Activated CD4-positive, alpha-beta memory T cell treated with anti-CD3 and anti-CD28 coated beads for 36 hours (primary cell): ENCODE measurements at regions not wholly inside any gene's neighbourhood (a gene's known extent, or its start where the extent isn't known, plus 50 kb on each side); places are given as distances from the start of the nearest gene placed in this dataset.

Experiments used
- CTCF ChIA-PET: fragments of 350-600 bp; sonication (Branson Sonifier 250); formaldehyde crosslinking; loops from one replicate; lab custom pipeline; 2021; ENCODE audit warnings: antibody characterized with exemption, inconsistent platforms; lab: Charles Lee
- POLR2A ChIA-PET: fragments of 350-600 bp; sonication (Branson Sonifier 250); formaldehyde crosslinking; loops from one replicate; lab custom pipeline; 2021; ENCODE audit warnings: antibody characterized with exemption; lab: Charles Lee
- DNase-seq: peaks from one replicate; pipeline ENCODE4 v3.0.0-alpha.2; 2020
- H3K27ac Mint-ChIP-seq: one replicate; pipeline ENCODE4 v1.8.0; 2021; ENCODE audit warnings: mixed read lengths
- H3K27me3 Mint-ChIP-seq: one replicate; pipeline ENCODE4 v1.8.0; 2021; ENCODE audit warnings: mixed read lengths
- H3K36me3 Mint-ChIP-seq: one replicate; pipeline ENCODE4 v1.8.0; 2021; ENCODE audit warnings: mixed read lengths
- H3K4me1 Mint-ChIP-seq: one replicate; pipeline ENCODE4 v1.8.0; 2021; ENCODE audit warnings: low read depth, mixed read lengths
- H3K4me3 Mint-ChIP-seq: one replicate; pipeline ENCODE4 v1.8.0; 2021; ENCODE audit warnings: mild to moderate bottlenecking, mixed read lengths
- H3K9me3 Mint-ChIP-seq: one replicate; pipeline ENCODE4 v1.8.0; 2021; ENCODE audit warnings: mixed read lengths
- intact Hi-C: fragments of 100-400 bp; cut with micrococcal nuclease; formaldehyde crosslinking; loops from one replicate; pipeline ENCODE4 v1.15.1; 2023

GRCh38 chr3:18841422-18842343 is 306.6 kb upstream of the KCNH8 start:
- Mint-ChIP-seq H3K27me3 (no peaks in the 10 kb centered on the region), H3K27ac (no peak overlapping the region), H3K36me3 (no peaks in the 10 kb centered on the region), H3K4me1 (peaks cover 9% of the 10 kb centered on the region), H3K4me3 (no peak overlapping the region), H3K9me3 (no peaks in the 10 kb centered on the region)
- ChIA-PET CTCF (interaction anchor here (1.4 kb wide), 1 partner anchor 32 kb away, joined by 4 read pairs; no protein-coding TSS in a partner anchor), POLR2A (no interaction called here)
- intact Hi-C loops = no loop called here
- DNase-seq = no peak

DNA sequence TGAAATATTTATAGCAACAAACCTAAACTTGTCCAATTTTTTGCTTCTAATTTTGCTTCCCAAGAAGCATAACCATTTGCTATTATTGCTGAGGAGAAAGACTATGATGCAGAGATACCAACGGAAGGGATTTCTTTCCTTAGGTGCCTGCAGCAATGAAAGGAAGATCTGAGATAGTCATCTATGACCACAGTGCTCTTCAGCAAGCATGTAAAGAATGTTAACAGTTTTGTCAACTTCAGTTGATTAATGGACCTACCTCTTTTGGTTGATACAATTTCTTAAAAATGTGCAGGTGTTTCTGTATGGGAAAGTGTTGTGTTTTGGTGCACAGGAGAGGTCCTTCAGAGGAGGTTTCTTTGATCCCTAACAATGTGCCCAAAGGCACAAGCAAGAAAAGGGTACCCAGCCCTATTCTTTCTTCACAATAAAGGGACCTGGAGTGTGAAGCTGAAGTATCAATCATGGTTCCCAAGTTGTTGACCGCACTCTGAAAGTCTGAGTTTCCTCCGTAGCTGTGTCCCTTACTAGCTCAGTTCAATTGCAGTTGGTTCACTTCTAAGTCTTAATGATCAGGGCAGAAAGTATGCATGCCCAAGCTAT is 307.7 kb upstream of the KCNH8 start:
- DNase-seq = no peak
- Mint-ChIP-seq H3K27ac (no peak overlapping the region), H3K4me1 (peaks cover 11% of the 10 kb centered on the region), H3K27me3 (no peaks in the 10 kb centered on the region), H3K9me3 (no peaks in the 10 kb centered on the region), H3K4me3 (no peak overlapping the region), H3K36me3 (no peaks in the 10 kb centered on the region)
- POLR2A ChIA-PET = no interaction called here
- CTCF ChIA-PET = interaction anchor here (1.4 kb wide), 1 partner anchor 33 kb away, joined by 4 read pairs; no protein-coding TSS in a partner anchor
- intact Hi-C loops = no loop called here

GRCh38 chr3:18838758-18839157 is 309.6 kb upstream of the KCNH8 start:
- Mint-ChIP-seq H3K27me3 (no peaks in the 10 kb centered on the region), H3K9me3 (no peaks in the 10 kb centered on the region), H3K4me3 (no peak overlapping the region), H3K36me3 (no peaks in the 10 kb centered on the region), H3K27ac (no peak overlapping the region), H3K4me1 (peaks cover 2% of the 10 kb centered on the region)
- intact Hi-C loops = no loop called here
- CTCF ChIA-PET = interaction anchor here (1.2 kb wide), 1 partner anchor 150 kb away, joined by 3 read pairs; no protein-coding TSS in a partner anchor
- no peak for DNase-seq
- POLR2A ChIA-PET = no interaction called here

DNA sequence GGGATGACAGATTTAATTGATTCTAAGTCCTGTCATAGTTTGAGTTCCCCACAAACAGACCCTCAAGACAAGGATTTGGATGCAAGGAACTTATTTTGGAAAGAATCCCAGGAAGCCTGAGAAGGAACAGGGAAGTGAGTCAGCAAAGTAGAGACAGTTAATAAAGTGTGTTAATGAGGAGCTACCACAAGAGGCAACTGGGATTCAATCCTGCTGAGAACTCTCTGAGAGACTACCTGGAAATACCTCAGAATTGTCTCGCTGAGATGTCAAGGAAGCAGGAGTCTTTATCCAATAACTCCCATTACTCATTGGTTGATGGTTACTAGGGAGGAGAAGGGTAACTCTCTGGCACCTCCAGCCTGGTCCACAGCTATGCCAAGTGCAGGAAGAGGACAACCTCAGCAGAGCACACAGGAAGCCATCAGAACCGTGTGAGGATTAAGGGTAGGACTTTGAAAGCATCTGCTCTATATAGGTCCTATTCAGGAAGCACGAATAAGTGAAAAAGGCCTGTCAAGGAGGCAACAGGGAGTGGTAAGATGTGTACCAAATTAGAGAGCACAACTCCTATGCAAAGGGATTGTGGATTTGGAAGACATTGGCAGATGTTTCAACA is 311.1 kb upstream of the KCNH8 start:
- intact Hi-C loops = no loop called here
- DNase-seq = no peak
- no peaks in the 10 kb centered on the region for H3K36me3 Mint-ChIP-seq
- ChIA-PET CTCF (interaction anchor here (0.7 to 2.1 kb wide), 2 partner anchors 11 to 1266 kb away, joined by 3 to 7 read pairs; no protein-coding TSS in a partner anchor), POLR2A (no interaction called here)
- H3K27ac Mint-ChIP-seq = no peak overlapping the region
- no peak overlapping the region for H3K4me3 Mint-ChIP-seq
- peaks cover 2% of the 10 kb centered on the region for H3K4me1 Mint-ChIP-seq
- no peaks in the 10 kb centered on the region for H3K9me3 Mint-ChIP-seq
- no peaks in the 10 kb centered on the region for H3K27me3 Mint-ChIP-seq

DNA sequence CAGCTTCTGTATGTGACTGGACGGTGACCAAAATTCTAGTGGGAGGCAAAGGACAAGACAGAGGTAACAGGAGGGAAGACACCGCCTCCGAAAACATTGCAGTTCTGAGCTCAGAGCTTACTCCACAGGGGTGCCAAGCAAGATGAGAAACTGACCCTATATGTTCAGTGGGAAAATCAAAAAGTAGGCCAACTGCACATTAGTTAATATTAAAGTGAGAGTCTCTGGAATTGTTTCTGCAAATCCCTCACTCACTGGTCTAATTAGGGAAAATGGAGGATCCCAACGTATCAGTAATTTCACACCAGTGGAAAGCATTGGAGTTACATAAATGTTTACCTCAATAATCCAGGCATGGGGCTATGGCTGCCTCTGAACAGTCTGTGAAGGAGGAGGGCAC is 313.3 kb upstream of the KCNH8 start:
- CTCF ChIA-PET = interaction anchor here (1.4 to 2.1 kb wide), 2 partner anchors 13 to 154 kb away, joined by 3 to 7 read pairs; no protein-coding TSS in a partner anchor
- Mint-ChIP-seq H3K27me3 (no peaks in the 10 kb centered on the region), H3K27ac (no peak overlapping the region), H3K36me3 (no peaks in the 10 kb centered on the region), H3K4me3 (no peak overlapping the region), H3K4me1 (peaks cover 4% of the 10 kb centered on the region), H3K9me3 (no peaks in the 10 kb centered on the region)
- intact Hi-C loops = no loop called here
- no peak for DNase-seq
- POLR2A ChIA-PET = no interaction called here

DNA sequence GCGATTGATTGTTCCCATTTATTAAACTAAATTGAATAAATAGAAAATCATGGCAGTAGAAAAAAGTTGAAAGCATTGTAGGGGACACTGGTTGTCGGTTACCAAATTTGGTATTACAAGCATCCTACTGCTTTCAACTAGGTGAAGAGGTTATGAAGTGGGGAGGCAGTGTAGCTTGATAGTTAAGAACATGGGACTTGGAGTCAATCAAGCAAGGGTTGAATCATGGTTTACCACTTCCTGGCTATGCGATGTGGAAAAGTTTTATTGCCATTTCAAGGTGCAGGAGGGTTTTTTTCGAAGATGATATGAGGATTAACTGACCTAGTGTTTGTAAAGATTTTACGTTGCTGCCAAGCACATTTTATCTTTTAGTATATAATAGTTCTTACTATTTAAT is 318.2 kb upstream of the KCNH8 start:
- CTCF ChIA-PET = no interaction called here

DNA sequence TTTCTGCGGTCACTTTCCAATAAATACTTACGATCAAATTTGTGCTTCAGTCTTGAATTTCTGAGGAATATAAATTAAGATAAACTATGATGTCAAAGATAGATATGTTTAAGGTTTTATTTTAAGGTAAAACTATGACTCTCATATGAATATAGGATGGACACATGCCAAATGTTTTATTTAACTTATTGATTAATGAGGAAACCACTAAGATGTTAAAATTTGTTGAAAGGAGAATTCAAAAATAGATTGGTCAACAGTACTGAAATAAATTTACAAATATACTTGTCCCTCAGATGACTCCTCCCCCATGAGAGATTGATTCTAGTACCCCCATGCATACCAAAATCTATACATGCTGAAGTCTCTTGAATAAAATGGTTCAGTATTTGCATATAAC is 319.7 kb upstream of the KCNH8 start:
- no peak overlapping the region for H3K27ac Mint-ChIP-seq
- no peaks in the 10 kb centered on the region for H3K36me3 Mint-ChIP-seq
- no peak for DNase-seq
- no peaks in the 10 kb centered on the region for H3K9me3 Mint-ChIP-seq
- CTCF ChIA-PET = no interaction called here
- POLR2A ChIA-PET = no interaction called here
- H3K4me1 Mint-ChIP-seq = peaks cover 7% of the 10 kb centered on the region
- intact Hi-C loops = loop anchor here (5.0 kb wide), 1 partner anchor 39 kb away; no protein-coding TSS in a partner anchor
- H3K27me3 Mint-ChIP-seq = no peaks in the 10 kb centered on the region
- no peak overlapping the region for H3K4me3 Mint-ChIP-seq

More for the DNA sequence above, 318.2 kb upstream of the KCNH8 start:
- Mint-ChIP-seq H3K27me3 (no peaks in the 10 kb centered on the region), H3K36me3 (no peaks in the 10 kb centered on the region), H3K4me3 (no peak overlapping the region), H3K4me1 (peaks cover 7% of the 10 kb centered on the region), H3K9me3 (no peaks in the 10 kb centered on the region), H3K27ac (no peak overlapping the region)
- intact Hi-C loops = no loop called here
- POLR2A ChIA-PET = no interaction called here
- no peak for DNase-seq

DNA sequence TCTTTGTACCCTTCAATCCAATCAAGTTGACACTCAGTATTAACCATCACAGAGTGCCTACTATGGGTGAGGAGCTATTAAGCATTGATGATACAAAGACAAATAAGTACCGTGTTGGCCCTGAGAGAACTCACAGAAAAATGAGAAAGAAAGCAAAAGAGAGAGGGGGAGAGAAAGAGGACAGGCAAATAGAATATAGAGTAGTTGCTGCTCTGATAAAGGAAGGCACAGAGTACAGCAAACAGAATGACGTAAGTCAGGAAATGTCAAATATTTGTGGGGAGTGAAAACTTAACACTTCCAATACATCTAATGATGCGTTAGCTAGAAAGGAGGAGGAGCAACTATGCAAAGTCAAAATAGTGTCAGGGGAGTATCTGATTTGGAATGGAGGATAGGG is 320.6 kb upstream of the KCNH8 start:
- Mint-ChIP-seq H3K27ac (no peak overlapping the region), H3K4me1 (peaks cover 7% of the 10 kb centered on the region), H3K27me3 (no peaks in the 10 kb centered on the region), H3K36me3 (no peaks in the 10 kb centered on the region), H3K9me3 (no peaks in the 10 kb centered on the region), H3K4me3 (no peak overlapping the region)
- intact Hi-C loops = loop anchor here (5.0 kb wide), 1 partner anchor 40 kb away; no protein-coding TSS in a partner anchor
- DNase-seq = no peak
- POLR2A ChIA-PET = interaction anchor here (1.2 kb wide), 1 partner anchor 38 kb away, joined by 3 read pairs; no protein-coding TSS in a partner anchor
- CTCF ChIA-PET = no interaction called here

- ChIA-PET POLR2A (no interaction called here), CTCF (no interaction called here)
- Mint-ChIP-seq H3K27me3 (no peaks in the 10 kb centered on the region), H3K36me3 (no peaks in the 10 kb centered on the region), H3K9me3 (no peaks in the 10 kb centered on the region), H3K4me1 (peaks cover 7% of the 10 kb centered on the region), H3K4me3 (no peak overlapping the region), H3K27ac (no peak overlapping the region)
- intact Hi-C loops = loop anchor here (2.0 to 5.0 kb wide), 2 partner anchors 39 to 42 kb away; no protein-coding TSS in a partner anchor
- no peak for DNase-seq
Measured at GRCh38 chr3:18825665-18826064, 322.6 kb upstream of the KCNH8 start.

GRCh38 chr3:18813300-18813699 is 335.0 kb upstream of the KCNH8 start:
- intact Hi-C loops = no loop called here
- Mint-ChIP-seq H3K9me3 (no peaks in the 10 kb centered on the region), H3K4me1 (peaks cover 15% of the 10 kb centered on the region), H3K36me3 (no peaks in the 10 kb centered on the region), H3K27me3 (peaks cover 2% of the 10 kb centered on the region), H3K27ac (no peak overlapping the region), H3K4me3 (no peak overlapping the region)
- ChIA-PET CTCF (no interaction called here), POLR2A (no interaction called here)
- DNase-seq = no peak

DNA sequence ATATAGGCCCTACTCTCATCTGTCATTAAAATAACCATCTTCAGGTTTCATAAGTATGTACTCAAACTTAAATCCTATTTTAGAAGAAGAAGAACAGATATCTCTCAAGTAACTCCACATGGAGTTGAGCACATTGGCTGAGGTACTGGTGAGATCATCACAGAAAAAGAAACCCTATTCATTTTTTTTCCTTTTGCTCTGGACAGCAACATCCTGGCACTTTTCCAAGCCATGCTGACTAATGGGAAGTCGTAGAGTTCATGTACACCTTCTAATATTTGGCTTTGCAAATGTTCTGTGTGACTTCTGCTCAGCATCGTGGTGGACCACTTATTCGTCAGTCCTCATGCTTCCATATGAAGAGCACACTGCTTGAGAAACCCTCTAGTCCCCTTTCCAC is 336.0 kb upstream of the KCNH8 start:
- H3K27ac Mint-ChIP-seq = no peak overlapping the region
- H3K27me3 Mint-ChIP-seq = peaks cover 2% of the 10 kb centered on the region
- H3K4me3 Mint-ChIP-seq = no peak overlapping the region
- intact Hi-C loops = no loop called here
- ChIA-PET POLR2A (no interaction called here), CTCF (no interaction called here)
- no peak for DNase-seq
- H3K9me3 Mint-ChIP-seq = no peaks in the 10 kb centered on the region
- H3K4me1 Mint-ChIP-seq = peaks cover 15% of the 10 kb centered on the region
- H3K36me3 Mint-ChIP-seq = no peaks in the 10 kb centered on the region

DNA sequence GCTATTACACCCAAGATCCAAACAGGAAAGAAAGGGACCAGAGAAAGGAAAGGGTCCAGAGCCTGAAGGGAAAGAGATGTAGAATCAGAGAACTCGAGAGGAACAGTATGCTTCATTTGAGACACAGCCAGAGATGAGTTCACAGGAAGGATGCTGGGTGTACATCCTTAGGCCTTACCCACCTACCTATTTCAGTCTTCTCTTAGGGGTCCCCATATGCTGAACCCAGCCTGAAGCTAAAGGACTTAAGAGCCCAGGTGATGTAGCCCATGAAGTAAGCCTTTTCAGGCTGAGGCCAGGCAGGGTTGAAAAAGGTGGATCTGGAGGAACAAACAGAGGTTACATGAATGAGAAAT is 338.0 kb upstream of the KCNH8 start:
- Mint-ChIP-seq H3K4me3 (no peak overlapping the region), H3K9me3 (no peaks in the 10 kb centered on the region), H3K27me3 (peaks cover 4% of the 10 kb centered on the region), H3K4me1 (peaks cover 15% of the 10 kb centered on the region), H3K27ac (peak overlapping the region; percentile 64), H3K36me3 (no peaks in the 10 kb centered on the region)
- intact Hi-C loops = no loop called here
- no peak for DNase-seq
- ChIA-PET POLR2A (no interaction called here), CTCF (no interaction called here)
